GM10248 (cell line): ENCODE measurements at regions not wholly inside any gene's neighbourhood (a gene's known extent, or its start where the extent isn't known, plus 50 kb on each side); places are given as distances from the start of the nearest gene placed in this dataset.

Source experiments
- CTCF ChIA-PET: fragments of 300-600 bp; sonication (Branson Sonifier 250); formaldehyde crosslinking; extraction: SDS; loops from one replicate; lab custom pipeline; 2021; ENCODE audit warnings: antibody characterized with exemption; lab: Yijun Ruan, JAX
- POLR2A ChIA-PET: fragments of 350-650 bp; sonication (Branson Sonifier 250); formaldehyde crosslinking; extraction: SDS; loops from one replicate; lab custom pipeline; 2020; ENCODE audit warnings: antibody characterized with exemption; lab: Yijun Ruan, JAX
- DNase-seq: peaks from one replicate; pipeline ENCODE4 v3.0.0; 2012; ENCODE audit errors: extremely low spot score
- TF ChIP-seq, protein P1 (sequence below): IDR thresholded peaks from 2 replicates; pipeline ENCODE4 v1.5.1; 2012; ENCODE audit warnings: mild to moderate bottlenecking, low read depth; ENCODE audit errors: extremely low read depth, missing control alignments, control extremely low read depth

DNA sequence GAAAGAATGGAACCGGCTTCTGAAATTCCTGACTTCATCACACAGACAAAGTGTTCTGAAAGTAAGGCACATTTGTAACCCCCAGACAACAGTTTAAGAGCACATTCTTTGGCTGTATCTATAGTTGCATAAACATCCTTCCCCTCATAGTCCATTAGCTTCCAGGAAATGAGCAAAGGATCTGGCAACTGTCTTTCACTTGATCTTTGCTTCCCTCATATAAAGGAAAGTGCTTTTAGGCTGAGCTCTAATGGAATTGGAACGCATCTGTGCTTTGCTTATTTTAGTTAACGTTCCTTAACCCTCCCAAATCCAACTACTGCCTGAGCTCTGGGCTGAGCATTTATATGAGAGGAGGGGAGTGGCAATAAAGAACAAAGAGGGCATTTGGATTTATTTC lies 76.9 kb upstream of the API5 start:
- TF ChIP-seq, protein P1, sequence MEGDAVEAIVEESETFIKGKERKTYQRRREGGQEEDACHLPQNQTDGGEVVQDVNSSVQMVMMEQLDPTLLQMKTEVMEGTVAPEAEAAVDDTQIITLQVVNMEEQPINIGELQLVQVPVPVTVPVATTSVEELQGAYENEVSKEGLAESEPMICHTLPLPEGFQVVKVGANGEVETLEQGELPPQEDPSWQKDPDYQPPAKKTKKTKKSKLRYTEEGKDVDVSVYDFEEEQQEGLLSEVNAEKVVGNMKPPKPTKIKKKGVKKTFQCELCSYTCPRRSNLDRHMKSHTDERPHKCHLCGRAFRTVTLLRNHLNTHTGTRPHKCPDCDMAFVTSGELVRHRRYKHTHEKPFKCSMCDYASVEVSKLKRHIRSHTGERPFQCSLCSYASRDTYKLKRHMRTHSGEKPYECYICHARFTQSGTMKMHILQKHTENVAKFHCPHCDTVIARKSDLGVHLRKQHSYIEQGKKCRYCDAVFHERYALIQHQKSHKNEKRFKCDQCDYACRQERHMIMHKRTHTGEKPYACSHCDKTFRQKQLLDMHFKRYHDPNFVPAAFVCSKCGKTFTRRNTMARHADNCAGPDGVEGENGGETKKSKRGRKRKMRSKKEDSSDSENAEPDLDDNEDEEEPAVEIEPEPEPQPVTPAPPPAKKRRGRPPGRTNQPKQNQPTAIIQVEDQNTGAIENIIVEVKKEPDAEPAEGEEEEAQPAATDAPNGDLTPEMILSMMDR: no peak
- POLR2A ChIA-PET: no interaction called here
- DNase-seq: no peak
- CTCF ChIA-PET: interaction anchor here (0.9 kb wide), 1 partner anchor 10 kb away, joined by 3 read pairs; no protein-coding TSS in a partner anchor

DNA sequence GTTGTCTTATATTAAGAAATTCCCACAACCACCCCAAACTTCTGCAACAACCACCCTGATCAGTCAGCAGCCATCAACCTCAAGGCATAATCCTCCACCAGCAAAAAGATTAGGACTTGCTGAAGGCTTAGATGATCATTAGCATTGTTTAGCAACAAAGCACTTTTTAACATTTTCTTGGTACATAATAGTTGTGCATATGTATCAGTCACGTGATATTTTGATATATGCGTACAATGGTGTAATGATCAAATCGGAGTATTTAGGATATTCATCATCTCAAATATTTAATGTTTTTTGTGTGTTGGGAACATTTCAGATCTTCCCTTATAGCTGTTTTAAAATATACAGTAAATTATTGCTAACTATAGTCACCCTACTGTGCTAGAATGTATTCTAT lies 73.5 kb upstream of the API5 start:
- DNase-seq: no peak
- CTCF ChIA-PET: no interaction called here
- TF ChIP-seq, protein P1: no peak
- POLR2A ChIA-PET: no interaction called here

DNA sequence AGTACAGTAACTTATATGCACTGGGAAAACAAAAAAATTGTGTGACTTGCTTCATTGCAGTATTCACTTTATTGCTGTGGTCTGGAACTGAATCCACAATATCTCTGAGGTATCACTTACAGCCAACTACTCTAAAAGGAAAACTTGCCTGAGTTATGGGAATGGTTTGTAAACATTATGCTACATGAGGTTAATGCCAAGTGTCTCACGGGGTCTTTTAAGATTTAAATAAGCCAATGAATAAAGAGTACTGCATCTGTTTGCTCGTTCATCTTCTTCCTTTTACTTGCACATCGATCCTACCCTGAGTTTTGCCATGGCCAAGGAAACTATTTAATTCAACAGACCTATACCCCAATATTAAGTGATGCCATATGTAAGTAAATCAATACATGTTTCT lies 72.0 kb upstream of the API5 start:
- CTCF ChIA-PET: no interaction called here
- TF ChIP-seq, protein P1: no peak

DNA sequence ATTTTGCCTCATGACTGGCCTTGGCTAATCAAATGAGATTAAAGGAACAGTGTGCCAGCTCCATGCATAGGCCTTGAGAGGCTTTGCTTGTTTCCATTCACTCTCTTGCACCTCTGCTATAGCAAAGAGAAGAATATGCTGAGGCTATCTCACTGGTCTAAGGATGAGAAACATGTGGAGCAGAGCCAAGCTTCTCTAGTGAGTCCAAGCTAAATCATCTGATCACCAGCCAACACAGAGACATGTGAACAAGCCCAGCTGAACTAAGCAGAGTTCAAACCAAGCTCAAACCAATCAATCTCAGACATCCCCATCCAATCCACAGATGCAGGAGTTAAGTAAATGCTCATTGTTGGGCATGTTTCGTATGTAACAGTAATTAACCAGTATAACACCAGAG lies 69.4 kb upstream of the API5 start:
- no peak for DNase-seq
- TF ChIP-seq, protein P1: no peak
- POLR2A ChIA-PET: no interaction called here
- CTCF ChIA-PET: interaction anchor here (1.3 kb wide), 1 partner anchor 23 kb away, joined by 4 read pairs; no protein-coding TSS in a partner anchor

More for the DNA sequence above, 72.0 kb upstream of the API5 start:
- DNase-seq: no peak
- POLR2A ChIA-PET: no interaction called here

DNA sequence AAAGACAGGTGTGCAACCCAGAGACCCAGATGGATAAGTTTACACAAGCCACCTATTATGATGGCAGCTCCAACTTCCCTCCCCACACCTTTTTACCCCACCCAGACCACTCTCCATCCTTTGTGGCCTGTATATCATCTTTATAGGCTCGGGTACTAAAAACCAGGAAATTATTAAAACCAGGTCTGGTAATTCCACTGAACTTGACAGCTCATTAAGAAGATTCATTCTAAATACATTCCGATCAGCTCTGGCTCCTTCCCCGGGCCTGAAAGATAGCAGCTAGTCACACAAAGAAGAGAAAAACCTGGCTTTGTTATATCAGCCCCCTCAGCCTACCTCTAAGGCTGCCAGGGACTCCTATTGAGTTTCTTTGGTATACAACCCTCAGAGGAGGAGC lies 67.9 kb upstream of the API5 start:
- TF ChIP-seq, protein P1: no peak
- CTCF ChIA-PET: no interaction called here
- DNase-seq: no peak
- POLR2A ChIA-PET: no interaction called here

DNA sequence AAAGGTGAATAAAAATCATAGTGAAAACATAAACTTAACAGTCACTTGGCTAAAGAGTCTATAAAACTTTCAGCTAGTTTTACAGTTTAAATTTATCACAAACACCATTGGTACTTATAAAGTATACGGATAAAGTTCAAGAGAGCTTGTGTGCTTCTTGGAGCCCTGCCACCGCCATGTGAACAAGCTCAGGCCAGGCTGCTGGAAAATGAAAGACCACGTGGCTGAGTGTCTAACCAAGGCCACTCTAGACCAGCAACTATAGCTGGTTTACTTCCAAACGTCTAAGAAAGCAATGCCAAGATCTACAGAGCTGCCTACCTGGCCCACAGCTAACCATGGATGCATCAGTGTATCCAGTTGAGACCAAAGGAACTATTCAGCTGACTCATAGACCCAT lies 66.3 kb upstream of the API5 start:
- no peak for DNase-seq
- ChIA-PET POLR2A (no interaction called here), CTCF (interaction anchor here (0.7 to 1.3 kb wide), 3 partner anchors 15 to 37 kb away, joined by 3 to 4 read pairs (median 4); no protein-coding TSS in a partner anchor)
- TF ChIP-seq, protein P1: no peak
